NCI-H128 (cell line): ENCODE measurements at regions not wholly inside any gene's neighbourhood (a gene's known extent, or its start where the extent isn't known, plus 50 kb on each side); places are given as distances from the start of the nearest gene placed in this dataset.

ENCODE experiments used
- DNase-seq: peaks from one replicate; lab custom pipeline; 2025; ENCODE audit not compliant: unreplicated experiment; lab: John Stamatoyannopoulos, UW

DNA sequence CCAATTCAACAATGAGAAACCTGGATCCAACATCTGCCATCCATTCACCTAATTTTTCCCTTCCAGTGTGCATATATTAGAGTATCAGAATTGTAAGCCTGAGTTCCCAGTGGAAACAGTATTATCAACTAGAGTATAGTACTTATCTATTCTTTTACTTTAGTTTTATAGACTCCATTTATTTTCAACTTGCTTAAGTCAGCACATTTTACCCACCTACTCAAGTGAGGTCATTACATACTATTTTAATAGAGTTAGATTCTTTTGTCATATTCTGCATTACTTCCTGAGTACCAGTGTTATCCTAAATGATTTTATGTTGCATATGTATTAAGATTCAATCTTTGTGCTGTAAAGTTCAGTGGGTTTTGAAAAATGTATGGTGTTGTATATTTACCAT lies 1393.3 kb downstream of the MAT2B start:
- no peak for DNase-seq

DNA sequence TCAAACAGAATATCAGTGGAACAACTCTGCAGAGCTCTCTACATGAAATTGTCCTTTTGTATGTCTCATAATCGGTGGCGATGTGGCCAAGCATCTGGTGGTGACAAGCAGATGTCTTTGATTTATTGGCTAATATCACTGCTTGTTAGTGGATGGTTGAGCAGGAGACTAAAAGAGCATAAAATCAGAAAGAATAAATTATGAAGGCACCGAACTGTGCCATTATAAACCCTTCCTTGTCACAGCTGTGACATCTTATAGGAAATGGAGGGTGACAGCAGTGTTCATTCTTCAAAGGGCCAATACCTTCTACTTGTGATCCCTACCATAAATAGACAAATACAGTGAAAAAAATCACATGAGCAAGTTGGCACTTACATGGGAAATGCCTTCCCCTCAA lies 1404.3 kb downstream of the MAT2B start:
- no peak for DNase-seq

- no peak for DNase-seq
Observed at GRCh38 chr5:164921722-164922121, 1416.3 kb downstream of the MAT2B start.

- DNase-seq: no peak
Observed at GRCh38 chr5:164934039-164934438, 1428.6 kb downstream of the MAT2B start.

DNA sequence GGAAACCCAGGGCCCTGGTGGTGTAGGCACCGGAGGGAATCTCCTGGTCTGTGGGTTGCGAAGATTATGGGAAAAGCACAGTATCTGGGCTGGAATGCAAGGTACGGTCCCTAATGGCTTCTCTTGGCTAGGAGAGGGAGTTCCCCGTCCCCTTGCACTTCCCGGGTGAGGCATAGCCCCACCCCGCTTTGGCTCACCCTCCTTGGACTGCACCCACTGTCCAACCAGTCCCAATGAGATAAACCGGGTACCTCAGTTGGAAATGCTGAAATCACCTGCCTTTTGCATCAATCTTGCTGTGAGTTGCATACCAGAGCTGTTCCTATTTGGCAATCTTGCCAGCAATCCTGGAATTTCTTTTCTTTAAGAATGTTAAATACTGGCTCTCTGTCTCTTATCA lies 1429.1 kb downstream of the MAT2B start:
- DNase-seq: no peak

GRCh38 chr5:164941132-164941531 lies 1435.7 kb downstream of the MAT2B start:
- DNase-seq: no peak

- no peak for DNase-seq
Observed at GRCh38 chr5:164950927-164951326, 1445.5 kb downstream of the MAT2B start.

DNA sequence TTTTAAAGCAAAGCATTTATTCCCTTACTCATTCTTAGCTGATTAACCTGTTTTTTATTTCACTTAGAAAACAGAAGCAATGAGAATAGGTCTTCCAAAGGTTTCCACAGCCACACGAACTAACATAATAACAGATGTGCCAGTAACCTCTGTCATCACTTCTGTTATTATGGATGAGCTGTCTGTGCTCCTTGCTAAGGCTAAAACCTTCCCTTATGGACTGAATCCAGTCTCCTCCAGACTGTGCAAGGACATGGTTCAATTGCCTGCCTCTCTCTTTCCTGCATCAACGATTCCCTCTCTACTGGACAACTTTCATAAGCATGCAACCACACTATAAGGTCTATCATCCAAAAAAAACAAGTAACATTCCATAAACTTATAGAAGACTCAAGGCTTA lies 1446.2 kb downstream of the MAT2B start:
- DNase-seq: no peak

GRCh38 chr5:164958688-164959087 lies 1453.3 kb downstream of the MAT2B start:
- no peak for DNase-seq

- DNase-seq: no peak
Observed at GRCh38 chr5:164959761-164960160, 1454.3 kb downstream of the MAT2B start.

DNA sequence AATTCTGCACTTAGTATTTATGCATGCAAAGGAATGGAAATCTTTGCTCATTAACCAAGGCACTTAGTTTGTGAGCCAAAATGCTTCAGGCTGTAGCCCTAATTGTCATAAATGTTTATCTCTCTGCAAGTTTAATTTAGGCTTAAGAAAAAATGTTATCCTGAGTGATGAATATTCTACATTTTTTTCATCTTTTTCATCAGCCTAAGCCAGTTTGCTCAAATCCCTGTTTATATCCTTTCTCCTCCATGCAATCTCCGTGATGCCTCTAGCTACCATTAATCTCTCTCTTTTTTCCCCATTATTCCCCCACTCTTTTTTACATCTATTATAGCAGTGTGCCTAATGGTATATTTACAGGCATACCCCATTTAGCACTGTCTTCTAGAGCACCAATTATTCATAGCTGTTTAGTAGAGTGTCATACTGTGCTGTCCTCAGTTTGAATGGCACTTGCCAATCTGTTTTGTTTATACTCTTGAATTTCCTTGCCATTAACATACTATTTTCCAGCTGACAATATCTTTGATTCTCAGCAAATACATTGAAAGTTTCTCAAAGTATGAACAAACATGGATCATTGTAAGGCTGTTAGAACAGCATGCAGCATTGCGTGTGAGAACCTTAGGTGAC lies 1457.0 kb downstream of the MAT2B start:
- no peak for DNase-seq

GRCh38 chr5:164966611-164967010 lies 1461.2 kb downstream of the MAT2B start:
- DNase-seq: no peak

DNA sequence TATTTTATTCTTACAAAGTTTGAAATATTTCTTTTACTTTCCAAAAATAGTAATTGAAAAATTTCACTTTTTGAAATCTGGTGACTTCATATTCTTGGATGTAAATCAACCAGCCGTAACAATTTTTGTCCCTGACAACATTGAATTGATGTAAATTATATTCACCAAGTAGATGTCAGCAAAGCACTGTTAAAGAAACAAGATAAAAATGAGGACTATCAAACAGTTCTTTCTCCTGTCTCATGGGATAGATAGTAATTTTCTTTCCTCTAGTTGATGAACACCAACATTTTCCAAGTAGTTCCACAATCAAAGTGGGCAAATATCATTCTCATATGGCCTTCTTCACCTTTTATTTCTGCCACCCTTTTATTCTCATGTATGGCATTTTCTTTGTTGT lies 1461.9 kb downstream of the MAT2B start:
- no peak for DNase-seq

- no peak for DNase-seq
Observed at GRCh38 chr5:164972973-164973372, 1467.6 kb downstream of the MAT2B start.

- no peak for DNase-seq
Observed at GRCh38 chr5:164975986-164976385, 1470.6 kb downstream of the MAT2B start.

DNA sequence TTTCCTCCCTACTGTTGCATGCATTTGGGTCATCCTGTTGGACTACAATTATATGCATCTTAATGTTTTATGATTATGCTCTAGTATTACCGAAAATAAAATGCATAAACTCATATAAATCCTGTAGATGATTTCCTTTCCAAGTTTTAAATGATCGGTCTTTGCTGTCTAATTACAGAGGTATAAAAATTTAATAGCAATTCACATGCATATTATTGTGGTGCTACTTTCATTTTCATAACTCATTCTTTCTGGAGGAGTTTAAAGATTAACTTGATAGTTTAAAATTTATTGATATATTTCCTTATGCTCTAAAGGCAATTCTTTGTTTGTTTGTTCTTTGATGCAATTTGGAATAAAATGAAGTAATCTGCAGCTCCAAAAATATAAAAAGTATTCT lies 1475.1 kb downstream of the MAT2B start:
- DNase-seq: no peak

- DNase-seq: no peak
Observed at GRCh38 chr5:164998142-164998541, 1492.7 kb downstream of the MAT2B start.

DNA sequence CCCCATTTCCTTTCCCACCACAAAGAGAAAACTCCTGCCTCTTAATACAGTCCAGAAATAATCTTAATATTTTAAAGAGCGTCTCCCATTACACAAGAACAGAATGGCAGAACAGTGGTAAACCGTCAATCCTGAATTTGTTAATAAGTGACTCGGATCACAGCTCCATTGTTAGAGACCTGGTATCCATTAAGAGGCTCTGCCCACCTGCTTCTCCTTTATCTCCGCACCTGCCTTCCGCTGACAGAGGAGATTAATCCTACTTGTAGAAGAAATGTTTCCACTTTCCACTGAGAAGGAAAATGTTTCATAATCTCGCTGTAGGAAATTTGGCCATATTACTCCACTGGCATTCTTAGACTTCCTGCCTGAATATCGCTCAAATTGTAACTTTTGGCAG lies 1493.2 kb downstream of the MAT2B start:
- DNase-seq: no peak

DNA sequence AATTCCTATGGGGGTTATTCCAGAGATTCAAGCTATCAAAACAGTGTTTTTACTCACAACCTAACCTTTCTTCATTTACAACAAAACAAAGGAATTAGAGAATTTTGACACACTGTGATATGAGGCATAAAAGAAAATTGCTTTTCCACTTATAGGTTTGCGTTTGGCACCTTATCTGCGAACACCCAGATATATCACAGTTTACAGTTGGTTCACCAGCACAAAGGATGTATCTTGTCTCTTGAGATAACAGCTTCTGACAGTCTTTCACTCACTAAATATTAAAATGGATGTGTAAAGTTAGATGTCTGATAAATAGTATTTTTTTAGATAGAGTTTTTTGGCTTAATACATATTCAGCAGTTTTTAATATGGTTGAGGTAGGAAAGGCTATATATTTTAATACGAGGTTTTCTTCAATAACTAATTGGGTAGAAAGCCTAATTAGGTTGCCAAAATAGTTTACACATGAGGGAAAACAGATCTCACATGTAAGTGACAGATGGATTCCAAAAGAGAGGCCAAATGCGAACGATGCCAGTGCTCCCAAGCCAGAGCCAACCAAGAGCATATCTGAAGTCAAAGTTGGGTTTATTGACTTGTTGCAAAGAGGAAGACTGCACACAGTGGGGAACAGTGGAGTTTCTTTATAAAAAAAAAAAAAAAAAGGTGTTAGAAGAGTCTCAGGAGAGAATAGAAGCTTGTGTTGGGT lies 1495.2 kb downstream of the MAT2B start:
- DNase-seq: no peak

GRCh38 chr5:165003283-165003682 lies 1497.9 kb downstream of the MAT2B start:
- no peak for DNase-seq

DNA sequence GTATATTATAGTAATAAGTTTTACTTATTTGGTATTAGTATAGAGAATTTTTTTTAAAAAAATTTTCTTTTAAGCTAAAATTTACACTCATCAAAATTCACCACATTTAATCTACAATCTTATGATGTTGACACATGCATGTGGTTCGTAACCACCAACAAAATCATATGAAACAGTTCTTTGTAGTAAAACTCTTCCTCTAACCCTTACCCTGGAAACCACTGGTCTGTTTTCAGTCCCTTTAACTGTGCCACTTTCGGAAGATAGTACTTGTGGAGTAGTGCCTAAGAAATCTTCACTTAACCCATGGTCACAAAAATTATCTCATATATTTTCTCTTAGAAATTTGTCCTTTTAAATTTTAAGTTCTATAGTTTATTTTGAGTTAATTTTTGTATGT lies 1498.8 kb downstream of the MAT2B start:
- DNase-seq: no peak

DNA sequence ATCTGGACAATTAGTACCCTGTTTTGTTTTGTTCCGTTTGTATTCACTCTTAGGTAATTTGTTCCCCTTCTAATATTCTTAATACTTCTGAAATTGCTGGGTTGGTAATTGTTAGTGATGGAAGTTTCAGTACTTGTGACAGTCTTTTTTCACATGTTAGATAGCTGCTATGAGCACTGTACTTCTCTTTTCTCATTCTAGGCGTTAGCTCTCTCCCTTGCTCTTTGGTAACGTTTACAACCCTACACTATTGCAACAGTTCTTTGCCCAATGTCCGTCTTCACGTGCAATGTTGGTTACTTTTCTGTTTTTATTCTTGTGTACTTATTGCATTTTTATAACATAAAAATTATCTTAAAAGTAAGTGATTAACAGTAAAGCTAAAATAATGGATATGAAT lies 1509.0 kb downstream of the MAT2B start:
- DNase-seq: no peak

- no peak for DNase-seq
Observed at GRCh38 chr5:165015126-165015525, 1509.7 kb downstream of the MAT2B start.
